AG10803 (cell line): ENCODE measurements at regions not wholly inside any gene's neighbourhood (a gene's known extent, or its start where the extent isn't known, plus 50 kb on each side); places are given as distances from the start of the nearest gene placed in this dataset.

Experiments used
- DNase-seq: peaks from one replicate; pipeline ENCODE4 v3.0.0; 2010; ENCODE audit warnings: low read depth
- H3K4me3 ChIP-seq: 2 replicates; pipeline ENCODE4 v1.5.1; 2011; ENCODE audit warnings: mild to moderate bottlenecking, low read length, control low read depth
- CTCF ChIP-seq: conservative IDR thresholded peaks from 2 replicates; pipeline ENCODE4 v1.5.1; 2011; ENCODE audit warnings: mild to moderate bottlenecking, low read length, control low read depth, inconsistent platforms

GRCh38 chr13:111577956-111578605 lies 257.6 kb downstream of the TEX29 start:
- H3K4me3 ChIP-seq: no peak overlapping the region
- DNase-seq: no peak
- TF ChIP-seq CTCF: no peak

GRCh38 chr13:111584101-111584672 lies 263.7 kb downstream of the TEX29 start:
- DNase-seq: no peak
- no peak overlapping the region for H3K4me3 ChIP-seq
- no peak for TF ChIP-seq CTCF

GRCh38 chr13:111584870-111585269 lies 264.4 kb downstream of the TEX29 start:
- no peak overlapping the region for H3K4me3 ChIP-seq
- no peak for DNase-seq
- TF ChIP-seq CTCF: no peak

GRCh38 chr13:111586291-111586690 lies 265.8 kb downstream of the TEX29 start:
- DNase-seq: no peak
- H3K4me3 ChIP-seq: no peak overlapping the region
- TF ChIP-seq CTCF: no peak

GRCh38 chr13:111587249-111587648 lies 266.8 kb downstream of the TEX29 start:
- no peak for TF ChIP-seq CTCF
- no peak for DNase-seq
- H3K4me3 ChIP-seq: no peak overlapping the region

- DNase-seq: no peak
- no peak for TF ChIP-seq CTCF
Measured at GRCh38 chr13:111589321-111589720, 268.9 kb downstream of the TEX29 start.

GRCh38 chr13:111589992-111590391 lies 269.6 kb downstream of the TEX29 start:
- no peak for TF ChIP-seq CTCF
- no peak overlapping the region for H3K4me3 ChIP-seq

More at GRCh38 chr13:111589321-111589720, 268.9 kb downstream of the TEX29 start:
- no peak overlapping the region for H3K4me3 ChIP-seq

More at GRCh38 chr13:111589992-111590391, 269.6 kb downstream of the TEX29 start:
- no peak for DNase-seq
